Ecto neural progenitor cell (in vitro differentiated cells): ENCODE measurements at regions not wholly inside any gene's neighbourhood (a gene's known extent, or its start where the extent isn't known, plus 50 kb on each side); places are given as distances from the start of the nearest gene placed in this dataset.

Experiments used
- DNase-seq: peaks from one replicate; pipeline ENCODE4 v3.0.0-alpha.2; 2018; ENCODE audit warnings: low spot score

- DNase-seq, result no peak
Measured at GRCh38 chr13:74485757-74486156, 351.6 kb upstream of the KLF12 start.

DNA sequence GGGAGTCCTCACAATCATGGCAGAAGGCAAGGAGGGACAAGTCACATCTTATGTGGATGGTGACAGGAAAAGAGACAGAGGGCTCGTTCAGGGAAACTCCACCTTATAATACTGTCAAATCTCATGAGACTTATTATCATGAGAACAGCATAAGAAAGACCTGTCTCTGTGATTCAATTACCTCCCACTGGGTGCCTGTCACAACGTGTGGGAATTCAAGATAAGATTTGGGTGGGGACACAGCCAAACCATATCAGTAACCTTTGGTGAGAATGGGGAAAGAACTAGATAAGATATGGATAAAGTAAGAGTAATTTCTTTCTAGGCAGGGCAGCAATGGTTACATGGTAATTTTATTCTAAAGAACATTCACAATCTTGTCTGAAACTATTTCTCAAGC lies 344.9 kb upstream of the KLF12 start:
- DNase-seq, result no peak

GRCh38 chr13:74476788-74477187 lies 342.6 kb upstream of the KLF12 start:
- no peak for DNase-seq

DNA sequence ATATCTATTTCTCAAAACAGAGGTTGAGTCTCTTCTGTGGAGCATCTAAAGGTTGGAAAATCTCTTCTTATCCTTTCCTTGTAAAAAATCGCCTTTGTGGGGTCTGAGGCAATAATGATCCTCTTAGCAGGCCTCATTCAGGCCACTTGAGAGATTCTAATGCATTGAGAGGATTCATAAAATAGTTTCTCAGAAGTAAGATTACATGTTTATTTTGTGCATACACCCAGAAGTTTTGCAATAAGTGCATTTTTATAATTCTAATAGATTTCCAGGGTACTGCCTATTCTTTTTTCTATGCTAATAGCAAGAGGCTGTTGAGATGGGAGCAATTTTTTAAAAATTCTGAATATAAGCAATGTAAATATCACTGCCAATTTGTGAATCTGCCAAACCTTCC lies 342.2 kb upstream of the KLF12 start:
- no peak for DNase-seq

DNA sequence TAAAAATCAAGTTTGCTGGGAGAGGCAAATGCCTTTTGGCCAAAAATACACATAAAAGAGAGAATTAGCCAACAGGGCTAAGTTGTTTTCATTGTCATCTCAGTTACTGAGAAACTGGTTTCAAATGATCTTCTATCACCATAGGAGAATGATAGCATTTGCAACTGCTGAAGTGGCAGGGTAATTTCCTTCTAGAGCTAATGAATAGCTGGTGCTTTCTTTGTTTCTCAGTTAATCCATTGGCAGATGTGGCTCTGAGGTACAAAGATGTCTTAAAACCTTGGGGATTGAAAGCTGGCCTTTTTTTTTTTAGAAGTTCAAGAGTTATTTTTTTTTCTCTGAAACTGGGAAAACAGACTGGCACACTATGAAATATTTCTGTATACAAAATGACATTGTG lies 332.7 kb upstream of the KLF12 start:
- DNase-seq, result no peak

GRCh38 chr13:74466020-74466419 lies 331.8 kb upstream of the KLF12 start:
- DNase-seq, result no peak

DNA sequence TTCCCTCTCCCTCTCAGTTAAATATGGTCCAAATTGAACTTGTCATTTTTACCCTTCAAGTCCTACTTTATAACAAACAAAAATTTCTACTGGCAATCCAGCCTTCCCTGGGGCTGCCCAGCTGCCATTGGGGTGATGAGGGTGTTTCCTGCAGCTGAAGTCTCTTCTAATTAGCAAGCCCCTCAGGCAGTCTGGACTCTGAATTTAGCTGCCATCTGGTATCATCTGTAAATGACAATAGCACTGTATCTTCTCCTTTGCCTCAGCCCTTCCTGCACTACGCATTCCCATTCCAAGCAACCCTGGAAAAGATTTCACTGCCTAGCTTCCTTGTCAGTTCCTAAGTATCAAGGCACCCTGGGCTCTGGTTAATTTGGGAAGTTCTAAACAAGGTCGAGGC lies 331.1 kb upstream of the KLF12 start:
- DNase-seq, result no peak

GRCh38 chr13:74464670-74465069 lies 330.5 kb upstream of the KLF12 start:
- no peak for DNase-seq

DNA sequence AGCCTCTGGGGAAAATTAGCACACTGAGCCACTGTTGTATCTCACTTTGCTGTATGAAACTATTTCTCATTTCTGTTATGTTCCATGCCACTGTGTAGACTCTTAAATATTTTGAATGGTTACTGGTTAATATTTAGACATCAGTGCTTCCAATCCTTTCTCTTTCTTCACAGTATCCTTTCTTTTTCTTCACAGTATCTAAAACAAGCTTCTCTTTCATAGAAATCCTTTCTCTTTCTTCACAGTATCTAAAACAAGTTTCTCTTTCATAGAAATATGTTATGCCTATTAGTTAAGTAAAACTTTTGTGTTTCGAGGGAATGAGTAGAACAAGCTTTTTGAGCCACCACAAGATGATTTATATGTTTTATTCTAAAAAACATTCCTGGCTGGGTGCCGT lies 326.8 kb upstream of the KLF12 start:
- DNase-seq, result no peak

DNA sequence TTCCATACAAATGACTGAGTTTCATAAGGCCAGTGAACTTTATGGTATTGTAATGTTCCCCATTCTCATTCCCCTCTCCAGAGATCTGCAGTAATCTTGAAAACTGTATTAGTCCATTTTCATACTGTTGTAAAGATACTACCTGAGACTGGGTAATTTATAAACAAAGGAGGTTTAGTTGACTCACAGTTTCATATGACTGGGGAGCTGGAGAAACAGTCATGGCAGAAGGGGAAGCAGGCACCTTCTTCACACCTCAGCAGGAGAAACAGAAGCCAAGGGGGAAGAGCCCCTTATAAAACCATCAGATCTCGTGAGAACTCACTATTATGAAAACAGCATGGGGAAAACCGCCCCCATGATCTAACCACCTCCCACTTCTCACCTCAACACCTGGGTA lies 318.7 kb upstream of the KLF12 start:
- no peak for DNase-seq

DNA sequence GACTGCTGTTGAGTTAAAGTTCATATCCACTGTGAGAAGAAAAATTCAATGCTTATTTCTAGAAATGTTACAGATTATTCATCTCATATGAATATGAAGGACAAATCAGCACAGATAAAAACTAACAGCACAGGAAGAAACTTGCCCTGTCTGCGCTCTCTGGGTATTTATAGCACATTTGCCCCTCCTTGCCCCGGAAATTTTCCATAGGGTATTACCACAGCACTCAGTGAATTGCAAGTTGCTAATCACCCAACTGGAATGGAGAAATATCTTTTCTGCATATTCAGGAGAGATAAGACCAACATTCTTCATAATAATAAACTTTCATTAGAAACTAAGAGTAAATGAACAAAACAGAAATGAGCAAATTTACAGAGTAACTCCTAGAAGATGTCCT lies 318.0 kb upstream of the KLF12 start:
- DNase-seq, result no peak

DNA sequence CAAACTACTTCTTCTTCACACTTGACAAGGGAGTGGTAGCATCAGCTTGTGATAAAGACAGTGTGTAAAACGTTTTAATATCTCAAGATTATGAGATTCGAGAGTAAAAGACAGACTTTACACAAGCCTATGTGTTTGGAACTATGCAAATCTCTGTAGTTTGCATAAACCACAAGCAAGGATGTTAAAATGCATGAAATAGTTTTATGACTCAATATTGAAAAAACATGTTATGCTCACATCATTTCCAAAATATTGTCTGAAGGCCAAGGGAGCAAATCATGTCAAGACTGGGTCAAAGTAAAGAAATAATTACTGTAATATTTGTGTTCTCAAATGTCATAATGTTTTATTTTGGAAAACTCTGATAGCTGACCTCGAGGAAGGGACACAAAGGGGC lies 316.8 kb upstream of the KLF12 start:
- no peak for DNase-seq

- no peak for DNase-seq
Measured at GRCh38 chr13:74450525-74450845, 316.3 kb upstream of the KLF12 start.

DNA sequence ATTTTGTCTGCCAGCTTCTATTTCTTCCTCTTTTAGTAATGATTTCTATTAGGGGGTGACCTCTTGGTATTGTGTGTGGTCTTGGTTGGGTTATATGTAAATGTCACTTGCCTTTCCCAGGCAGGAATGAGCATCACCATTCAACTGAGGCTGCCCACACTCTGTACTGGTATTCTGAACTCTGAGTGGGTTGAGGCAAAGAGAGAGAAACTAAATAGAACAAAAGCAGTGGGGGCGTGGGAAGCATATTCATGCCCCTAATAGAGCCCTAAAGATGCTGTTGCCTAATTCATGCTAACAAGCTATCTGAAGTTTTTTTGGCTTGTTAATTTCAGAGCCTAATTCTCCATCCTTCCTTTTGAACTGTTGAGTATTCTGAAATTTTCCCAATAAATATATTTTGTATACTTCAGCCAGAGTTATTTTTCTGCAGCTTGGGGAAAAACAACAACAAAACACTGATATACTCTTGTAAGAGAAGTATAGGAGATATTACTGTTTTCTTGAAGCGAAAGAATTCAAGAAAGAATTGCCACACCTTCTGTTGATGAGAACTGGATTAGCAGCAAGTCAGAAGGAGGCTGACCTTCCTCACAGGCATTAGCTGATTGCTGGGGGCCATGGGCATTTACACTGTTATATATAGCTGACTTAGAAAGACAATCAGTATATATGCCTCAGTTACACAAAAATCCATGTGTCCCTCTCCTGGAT lies 315.8 kb upstream of the KLF12 start:
- no peak for DNase-seq

DNA sequence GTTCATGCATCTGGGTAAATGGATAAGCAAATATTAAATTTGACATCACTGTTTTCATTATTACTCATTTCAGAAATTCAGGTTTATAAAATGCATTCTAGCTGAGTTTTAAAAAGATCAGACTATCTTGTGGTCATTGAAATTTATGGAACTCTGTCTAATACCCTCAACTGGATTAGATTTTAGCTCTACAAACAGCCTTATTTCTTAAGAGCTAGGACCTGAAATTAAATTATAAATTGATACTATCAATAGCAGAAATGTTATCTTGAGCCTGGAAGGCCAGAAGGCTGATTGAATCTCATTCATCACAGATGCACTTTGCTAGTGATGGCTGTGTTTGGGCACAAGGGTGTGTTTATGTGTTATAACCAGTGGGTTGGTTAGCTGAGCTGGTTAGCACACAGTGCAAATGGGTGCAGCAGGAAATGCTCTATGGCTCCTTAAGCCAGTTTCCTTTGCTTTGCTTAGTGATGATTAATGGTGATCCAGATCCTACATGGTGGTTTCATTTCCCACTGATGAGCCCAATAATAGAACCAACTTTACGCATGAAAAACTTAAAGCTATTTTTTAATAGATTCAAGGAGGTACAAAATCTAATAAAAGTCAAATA lies 310.8 kb upstream of the KLF12 start:
- no peak for DNase-seq

- no peak for DNase-seq
Measured at GRCh38 chr13:74444161-74444571, 310.0 kb upstream of the KLF12 start.

GRCh38 chr13:74443631-74444030 lies 309.4 kb upstream of the KLF12 start:
- DNase-seq, result no peak

DNA sequence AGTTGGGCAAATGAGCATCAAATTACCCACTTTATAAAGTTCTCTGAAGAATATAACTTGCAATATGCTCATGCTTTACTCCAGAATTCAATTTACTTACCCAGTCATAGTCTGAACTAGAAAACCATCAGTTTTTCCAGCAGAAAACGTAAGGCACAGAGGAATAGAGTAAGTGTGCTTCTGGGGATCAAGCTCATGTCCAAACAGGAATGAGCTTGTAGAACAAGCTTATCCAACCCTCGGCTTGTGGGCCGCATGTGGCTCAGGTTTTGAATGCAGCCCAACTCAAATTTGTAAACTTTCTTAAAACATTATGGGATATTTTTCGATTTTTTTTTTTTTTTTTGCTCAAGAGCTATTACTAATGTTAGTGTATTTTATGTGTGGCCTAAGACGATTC lies 308.5 kb upstream of the KLF12 start:
- DNase-seq, result no peak

DNA sequence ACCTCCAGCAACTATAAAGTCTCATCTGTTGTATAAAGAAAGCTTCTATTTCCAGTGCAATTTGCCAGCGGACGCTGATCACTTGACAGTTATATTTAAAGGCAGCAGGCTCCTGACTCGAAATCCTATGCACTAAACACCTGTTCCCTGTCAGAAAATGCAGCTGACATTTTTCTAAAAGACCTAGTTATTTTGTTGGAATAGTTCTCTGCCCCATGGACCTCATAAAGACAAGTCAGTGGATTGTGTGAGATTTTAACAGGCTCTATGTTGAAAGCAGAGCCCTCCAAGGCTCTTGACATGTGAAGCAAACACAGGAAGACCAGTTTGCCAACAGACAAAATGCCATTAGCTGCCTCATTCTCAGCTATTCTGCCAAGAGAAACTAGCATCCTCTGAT lies 304.7 kb upstream of the KLF12 start:
- DNase-seq, result no peak

- DNase-seq, result no peak
Measured at GRCh38 chr13:74434782-74435181, 300.6 kb upstream of the KLF12 start.

- DNase-seq, result no peak
Measured at GRCh38 chr13:74424455-74424854, 290.3 kb upstream of the KLF12 start.

- DNase-seq, result no peak
Measured at GRCh38 chr13:74423434-74423833, 289.2 kb upstream of the KLF12 start.

DNA sequence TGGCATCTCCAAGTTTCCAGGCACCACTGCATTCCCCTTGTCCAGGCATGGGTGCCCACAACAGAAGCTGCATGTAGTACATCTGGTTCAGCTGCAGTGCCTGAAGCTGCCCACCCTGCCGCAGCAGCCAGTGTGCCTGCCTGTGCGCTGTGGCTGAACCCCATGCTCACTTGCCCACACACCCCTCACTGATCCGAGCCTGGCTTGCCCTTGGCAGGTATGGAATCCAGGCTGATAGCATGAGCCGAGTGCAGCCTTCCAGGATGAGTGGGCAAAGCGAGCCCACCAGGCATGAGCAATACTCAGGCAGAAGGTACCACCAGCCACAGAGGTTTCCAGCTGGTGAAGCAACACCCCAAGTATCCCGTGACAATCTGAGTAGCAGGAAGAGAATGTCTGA lies 280.3 kb upstream of the KLF12 start:
- DNase-seq, result no peak

DNA sequence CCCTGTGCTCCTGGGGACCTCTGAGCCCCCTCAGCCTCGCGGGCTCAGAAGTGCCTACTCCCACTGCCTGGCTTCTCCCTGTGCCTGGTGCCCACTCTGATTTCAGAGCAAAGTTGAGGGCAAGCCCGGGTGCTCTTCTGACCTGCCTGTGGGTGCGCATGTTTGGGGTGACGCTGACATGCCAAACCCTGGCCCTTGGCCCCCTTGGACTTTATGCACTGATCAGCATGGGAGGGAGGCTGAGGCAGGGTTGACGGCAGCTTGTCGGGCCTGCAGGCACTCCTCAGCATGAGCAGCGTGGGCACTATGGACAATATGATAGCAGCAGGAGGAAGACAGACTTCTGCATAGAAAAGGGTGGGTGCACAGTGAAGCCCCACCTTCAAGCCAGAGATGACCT lies 279.3 kb upstream of the KLF12 start:
- DNase-seq, result no peak
